ENCODE measurements at regions not wholly inside any gene's neighbourhood (a gene's known extent, or its start where the extent isn't known, plus 50 kb on each side); places are given as distances from the start of the nearest gene placed in this dataset.

- no peak for TF ChIP-seq CTCF (conservative IDR thresholded peaks at IDR 0.05; ENCODE audit: low read depth, low read length)
- TF ChIP-seq POLR2A (IDR thresholded peaks at IDR 0.05; ENCODE audit: low read depth, low read length) = no peak
- no peak for TF ChIP-seq CEBPB (IDR thresholded peaks at IDR 0.05; ENCODE audit: low read depth, low read length)
- no peak for TF ChIP-seq ELK1 (IDR thresholded peaks at IDR 0.05; ENCODE audit: borderline replicate concordance, low read depth, low read length)
- no peak for TF ChIP-seq SMC3 (IDR thresholded peaks at IDR 0.05; ENCODE audit: low read depth, low read length)
- TF ChIP-seq BHLHE40 (IDR thresholded peaks at IDR 0.05; ENCODE audit: low read depth, low read length) = no peak
- TF ChIP-seq MAFK (IDR thresholded peaks at IDR 0.05; ENCODE audit: low read depth, low read length) = no peak
- no peak for TF ChIP-seq RCOR1 (IDR thresholded peaks at IDR 0.05; ENCODE audit: insufficient replicate concordance, low read length)
- no peak for TF ChIP-seq RAD21 (IDR thresholded peaks at IDR 0.05; ENCODE audit: low read length)
- no peak for TF ChIP-seq MXI1 (IDR thresholded peaks at IDR 0.05; ENCODE audit: borderline replicate concordance, low read depth, low read length)
- no peak for TF ChIP-seq RFX5 (IDR thresholded peaks at IDR 0.05; ENCODE audit: low read depth, low read length)
- TF ChIP-seq MAZ (IDR thresholded peaks at IDR 0.05; ENCODE audit: borderline replicate concordance, low read depth, low read length) = no peak
Measured at GRCh38 chr3:21331321-21331720, 419.7 kb downstream of the ZNF385D start.
